K562 (cell line): ENCODE measurements at regions not wholly inside any gene's neighbourhood (a gene's known extent, or its start where the extent isn't known, plus 50 kb on each side); places are given as distances from the start of the nearest gene placed in this dataset.

ENCODE experiments used
- FOS ChIP-seq: IDR thresholded peaks from 3 replicates; pipeline ENCODE4 v1.6.1; 2011; ENCODE audit not compliant: insufficient read length; ENCODE audit errors: extremely low read depth
- ZNF217 ChIP-seq: sonication (generic); formaldehyde crosslinking; IDR thresholded peaks from 2 replicates; pipeline ENCODE4 v1.8.0; 2022; ENCODE audit warnings: mild to moderate bottlenecking, missing genetic modification reagents

GRCh38 chr20:7264137-7264536 is 496.7 kb downstream of the BMP2 start:
- TF ChIP-seq ZNF217: no peak
- no peak for TF ChIP-seq FOS
